Forelimb muscle (tissue), 1 donor: ENCODE measurements at regions not wholly inside any gene's neighbourhood (a gene's known extent, or its start where the extent isn't known, plus 50 kb on each side); places are given as distances from the start of the nearest gene placed in this dataset.

Experiments used
- DNase-seq: peaks from one replicate; pipeline ENCODE4 v3.0.0-alpha.2; 2013; ENCODE audit warnings: low read depth

- DNase-seq = no peak
Observed at GRCh38 chr3:36259580-36259979, 120.7 kb upstream of the STAC start.

GRCh38 chr3:36269274-36269673 is 111.0 kb upstream of the STAC start:
- no peak for DNase-seq

DNA sequence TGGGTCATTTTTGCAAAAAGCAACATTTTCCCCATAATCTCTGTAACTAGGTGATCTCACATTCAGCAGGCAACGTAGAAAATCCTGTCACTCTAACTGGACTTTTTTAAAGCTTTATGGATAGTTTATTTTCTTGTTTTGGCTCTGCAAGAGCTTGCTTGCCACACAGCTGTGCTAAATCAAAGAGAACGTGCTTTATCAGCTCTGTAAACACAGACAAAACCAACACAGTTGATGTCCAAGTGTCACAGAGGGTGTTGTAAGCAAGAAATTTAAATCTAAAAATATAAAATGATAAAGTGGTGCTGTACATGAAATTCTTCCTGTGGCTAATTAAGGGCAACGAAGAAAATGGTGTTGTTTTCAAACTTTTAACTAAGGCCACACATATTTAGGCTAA is 97.5 kb upstream of the STAC start:
- no peak for DNase-seq

DNA sequence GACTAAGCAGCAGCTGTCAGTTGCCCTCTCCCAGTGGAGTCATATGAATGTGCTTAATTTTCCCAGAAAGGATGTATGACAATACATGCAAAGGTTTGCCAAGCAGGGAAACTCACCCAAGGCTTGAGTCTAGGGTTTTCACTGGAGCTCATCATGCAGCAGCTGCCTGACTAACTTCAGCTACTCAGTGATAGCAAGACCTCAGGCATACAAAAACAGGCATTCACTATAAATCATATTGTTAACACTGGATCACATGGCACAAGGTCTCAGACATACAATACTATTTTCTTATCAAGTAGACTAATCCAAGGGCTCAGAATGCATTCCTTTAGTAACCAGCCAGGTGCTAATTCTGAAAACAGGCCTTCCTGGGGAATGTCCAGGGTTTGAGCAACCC is 85.0 kb upstream of the STAC start:
- no peak for DNase-seq

DNA sequence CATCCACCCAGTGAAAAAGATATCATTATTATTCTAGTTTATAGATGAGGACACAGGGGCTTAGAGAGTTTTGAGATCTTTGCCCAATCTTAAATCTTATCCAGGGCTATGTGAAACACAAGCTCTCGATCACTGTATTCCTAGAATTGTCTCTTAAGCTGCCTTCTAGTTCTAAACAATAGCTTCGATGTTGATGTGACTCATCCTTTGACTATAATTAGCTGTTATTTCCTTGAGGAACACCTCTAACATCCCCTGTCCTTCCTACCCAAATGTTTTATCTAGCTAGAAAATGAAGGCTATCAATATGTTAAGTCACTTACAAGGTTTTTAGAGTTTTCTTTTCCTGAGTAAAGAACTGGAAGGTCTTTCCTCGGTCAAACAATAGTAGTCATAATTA is 83.1 kb upstream of the STAC start:
- DNase-seq = no peak

DNA sequence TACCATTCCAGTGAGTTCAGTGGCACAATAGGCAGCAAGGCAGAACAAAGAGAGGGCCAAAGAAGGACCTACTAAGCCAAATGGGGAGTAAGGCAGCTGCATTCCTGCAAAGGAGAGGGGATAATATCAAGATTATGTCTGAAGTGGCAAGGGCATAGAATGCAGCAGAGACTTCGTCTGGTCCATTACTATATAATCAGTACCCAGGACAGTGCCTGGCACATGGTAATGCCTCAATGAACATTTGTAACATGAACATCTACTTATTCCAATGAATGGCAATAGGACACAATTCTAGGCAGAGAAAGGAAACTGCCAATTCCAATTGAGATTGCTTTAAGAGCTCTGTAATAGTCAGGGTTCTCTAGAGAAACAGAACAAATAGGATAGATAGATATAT is 82.1 kb upstream of the STAC start:
- DNase-seq = no peak

- no peak for DNase-seq
Observed at GRCh38 chr3:36302158-36302509, 78.2 kb upstream of the STAC start.

DNA sequence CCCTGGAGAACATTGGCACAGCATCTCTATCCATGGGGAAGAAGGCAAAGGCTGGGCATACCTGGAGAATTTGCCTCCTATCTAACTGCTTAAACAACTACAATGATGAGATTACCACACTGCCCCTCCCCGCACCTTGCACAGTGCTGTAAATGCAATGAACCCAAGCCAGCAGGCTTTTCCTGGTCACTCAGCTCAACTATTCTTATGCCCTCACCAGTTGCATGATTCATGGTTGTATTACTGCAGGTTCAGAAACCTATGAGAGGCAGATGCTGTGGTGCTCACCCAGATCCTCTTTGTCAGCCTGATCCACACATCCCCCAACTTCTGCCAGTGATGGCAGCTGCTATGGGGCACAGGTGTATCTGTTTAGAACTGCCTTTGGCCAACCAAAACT is 77.7 kb upstream of the STAC start:
- DNase-seq = no peak

- no peak for DNase-seq
Observed at GRCh38 chr3:36303286-36303685, 77.0 kb upstream of the STAC start.

DNA sequence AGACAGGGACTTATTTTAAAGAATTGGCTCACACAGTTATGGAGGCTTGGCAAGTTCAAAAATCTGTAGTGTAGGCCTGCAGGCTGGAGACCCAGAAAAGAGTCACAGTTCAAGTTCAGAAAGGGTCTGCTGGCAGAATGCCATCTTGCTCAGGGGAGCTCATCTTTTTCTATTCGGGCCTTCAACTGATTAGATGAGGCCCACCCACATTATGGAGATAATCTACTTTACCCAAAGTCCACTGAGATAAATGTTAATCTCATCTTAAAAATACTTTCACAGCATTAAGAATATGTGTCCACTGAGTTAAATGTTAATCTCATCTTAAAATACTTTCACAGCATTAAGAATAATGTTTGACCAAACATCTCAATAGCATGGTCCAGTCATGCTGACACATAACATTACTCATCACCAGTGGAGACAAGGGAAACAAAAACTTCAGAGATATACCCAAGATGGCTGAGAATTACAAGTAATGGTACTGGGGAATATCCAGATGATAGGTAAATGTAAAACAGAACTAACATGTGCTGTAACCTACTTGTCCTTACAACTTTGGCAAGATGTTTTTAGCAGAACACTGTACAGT is 74.3 kb upstream of the STAC start:
- DNase-seq = no peak

GRCh38 chr3:36309092-36309491 is 71.2 kb upstream of the STAC start:
- no peak for DNase-seq

DNA sequence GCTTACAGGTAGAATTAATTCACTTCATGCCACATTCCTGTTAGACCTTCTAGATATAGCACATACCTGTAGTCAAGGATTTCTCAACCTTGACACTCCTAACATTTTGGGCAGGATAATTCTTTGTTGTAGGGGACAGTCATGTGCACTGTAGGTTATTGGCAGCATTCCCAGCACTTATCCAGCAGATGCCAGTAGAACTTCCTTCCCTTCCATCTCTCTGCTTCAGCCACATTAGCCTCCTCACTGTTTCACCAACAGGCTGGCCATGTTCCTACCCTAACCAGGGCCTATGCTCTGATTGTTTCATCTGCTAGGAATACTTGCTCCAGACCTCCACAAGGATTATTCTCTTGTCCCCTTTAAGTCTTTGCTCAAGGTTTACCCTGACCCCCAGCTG is 68.0 kb upstream of the STAC start:
- DNase-seq = no peak

DNA sequence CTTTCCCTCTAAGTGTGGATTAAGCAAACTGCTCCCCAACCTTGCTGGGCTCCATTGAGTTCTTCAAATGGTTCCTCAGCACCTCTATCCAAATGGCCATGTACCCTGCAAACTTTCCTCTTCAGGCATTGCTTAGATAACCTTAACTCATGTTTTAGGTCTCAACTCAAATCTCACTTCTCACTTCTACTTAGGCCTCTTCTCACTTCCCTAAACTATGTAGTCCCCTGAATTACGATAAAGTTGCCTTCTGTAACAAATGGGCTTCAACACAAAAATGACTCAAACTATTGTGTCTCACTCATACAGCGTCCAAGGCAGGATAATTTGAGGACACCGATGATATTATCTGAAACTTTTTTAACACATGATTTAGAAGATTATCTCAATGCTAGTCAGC is 62.4 kb upstream of the STAC start:
- DNase-seq = no peak

DNA sequence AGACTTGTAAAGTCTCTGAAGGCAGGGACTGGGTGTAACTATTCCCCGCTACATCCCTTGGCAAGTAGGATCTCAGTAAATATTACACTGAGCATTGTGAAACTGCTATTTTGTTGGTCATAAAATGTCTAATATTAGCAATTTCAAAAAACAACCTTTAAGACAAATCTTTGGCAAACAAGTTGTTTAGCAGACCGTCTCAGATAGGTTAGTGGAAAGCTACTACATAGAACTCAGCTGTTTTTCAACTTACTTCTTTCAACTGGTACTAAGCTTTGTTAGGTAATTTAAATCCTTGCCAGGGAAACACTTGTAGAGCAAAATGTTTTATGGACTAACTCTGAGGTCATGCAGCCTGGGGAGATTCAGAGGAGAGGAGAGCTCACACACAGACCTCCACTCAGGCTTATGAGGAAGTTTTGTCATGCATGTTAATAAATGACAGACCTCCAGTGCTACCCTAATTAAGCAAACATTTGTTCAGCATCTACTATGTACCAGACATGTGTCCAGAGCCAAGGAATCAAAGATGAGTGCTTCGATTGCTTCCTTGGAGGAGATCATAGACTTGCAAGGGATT is 61.6 kb upstream of the STAC start:
- peak; percentile 25 for DNase-seq

DNA sequence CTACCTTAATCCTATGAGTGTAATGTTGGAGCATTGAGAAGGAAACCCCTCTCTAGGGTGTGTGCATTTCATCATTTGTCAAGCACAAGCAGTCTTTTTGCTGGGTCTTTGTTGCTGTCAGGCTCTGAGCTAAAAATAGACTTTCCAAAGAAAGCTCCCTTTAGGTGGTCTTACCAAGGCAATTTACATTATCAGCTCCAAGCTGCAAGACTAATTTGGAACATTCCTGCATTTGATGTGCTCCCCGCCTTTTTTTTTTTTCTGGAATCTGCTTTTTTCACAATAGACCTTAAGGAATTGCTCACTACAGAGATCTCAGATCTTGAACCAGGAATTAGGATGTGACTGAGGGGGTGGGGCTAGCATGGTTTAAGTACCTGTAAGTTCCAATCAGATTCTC is 60.6 kb upstream of the STAC start:
- DNase-seq = no peak
